Inflammatory macrophage (primary cell): ENCODE measurements at regions not wholly inside any gene's neighbourhood (a gene's known extent, or its start where the extent isn't known, plus 50 kb on each side); places are given as distances from the start of the nearest gene placed in this dataset.

Experiments used
- DNase-seq, 2 donors: peaks; one replicate each; pipeline ENCODE4 v3.0.0-alpha.2; 2020 to 2022

- no peak for DNase-seq
These were observed 277.4 kb upstream of the PITX2 start for GRCh38 chr4:110900213-110900769.

GRCh38 chr4:110902500-110902899 is 279.6 kb upstream of the PITX2 start:
- DNase-seq = no peak

GRCh38 chr4:110904435-110905065 is 281.7 kb upstream of the PITX2 start:
- DNase-seq = no peak

GRCh38 chr4:110905367-110905766 is 282.5 kb upstream of the PITX2 start:
- no peak for DNase-seq

- DNase-seq = no peak
These were observed 285.0 kb upstream of the PITX2 start for GRCh38 chr4:110907801-110908313.

GRCh38 chr4:110914791-110915190 is 291.9 kb upstream of the PITX2 start:
- DNase-seq = no peak

GRCh38 chr4:110915301-110915700 is 292.4 kb upstream of the PITX2 start:
- no peak for DNase-seq

GRCh38 chr4:110916505-110916904 is 293.6 kb upstream of the PITX2 start:
- DNase-seq = no peak

- no peak for DNase-seq
These were observed 295.0 kb upstream of the PITX2 start for GRCh38 chr4:110917835-110918234.

- no peak for DNase-seq
These were observed 298.1 kb upstream of the PITX2 start for GRCh38 chr4:110920990-110921389.

- DNase-seq = no peak
These were observed 301.9 kb upstream of the PITX2 start for GRCh38 chr4:110924761-110925160.

GRCh38 chr4:110926841-110927400 is 304.0 kb upstream of the PITX2 start:
- no peak for DNase-seq

GRCh38 chr4:110933341-110933740 is 310.5 kb upstream of the PITX2 start:
- DNase-seq = no peak

- DNase-seq = no peak
These were observed 321.6 kb upstream of the PITX2 start for GRCh38 chr4:110944501-110944900.

GRCh38 chr4:110945600-110945999 is 322.7 kb upstream of the PITX2 start:
- no peak for DNase-seq

- no peak for DNase-seq
These were observed 326.7 kb upstream of the PITX2 start for GRCh38 chr4:110949542-110949941.

- DNase-seq = no peak
These were observed 327.9 kb upstream of the PITX2 start for GRCh38 chr4:110950731-110951130.

- DNase-seq = no peak
These were observed 330.3 kb upstream of the PITX2 start for GRCh38 chr4:110953191-110953590.

- no peak for DNase-seq
These were observed 331.0 kb upstream of the PITX2 start for GRCh38 chr4:110953898-110954297.

GRCh38 chr4:110955748-110956147 is 332.9 kb upstream of the PITX2 start:
- DNase-seq = no peak

- DNase-seq = no peak
These were observed 336.3 kb upstream of the PITX2 start for GRCh38 chr4:110959041-110959643.

- DNase-seq = no peak
These were observed 338.2 kb upstream of the PITX2 start for GRCh38 chr4:110961066-110961465.

- no peak for DNase-seq
These were observed 339.7 kb upstream of the PITX2 start for GRCh38 chr4:110962616-110963015.
